HL-60 (cell line): ENCODE measurements at regions not wholly inside any gene's neighbourhood (a gene's known extent, or its start where the extent isn't known, plus 50 kb on each side); places are given as distances from the start of the nearest gene placed in this dataset.

Source experiments
- CTCF ChIP-seq: IDR thresholded peaks from one replicate; pipeline ENCODE4 v1.5.1; 2011; ENCODE audit warnings: low read length, control low read depth, inconsistent platforms; ENCODE audit not compliant: insufficient read depth
- REST ChIP-seq: IDR thresholded peaks from 2 replicates; pipeline ENCODE4 v1.6.1; 2012; ENCODE audit warnings: low read depth; ENCODE audit not compliant: insufficient replicate concordance

- TF ChIP-seq REST: no peak
- TF ChIP-seq CTCF: no peak
These were observed 810.6 kb upstream of the PIK3C3 start for GRCh38 chr18:41144441-41144840.
